IMR-90 (cell line): ENCODE measurements at regions not wholly inside any gene's neighbourhood (a gene's known extent, or its start where the extent isn't known, plus 50 kb on each side); places are given as distances from the start of the nearest gene placed in this dataset.

ENCODE experiments used
- POLR2A ChIP-seq: IDR thresholded peaks from 2 replicates; pipeline ENCODE4 v1.6.1; 2012; ENCODE audit warnings: mild to moderate bottlenecking, low read depth, low read length
- SMC3 ChIP-seq: fragments of 150-350 bp; IDR thresholded peaks from 2 replicates; pipeline ENCODE4 v1.6.1; 2016; ENCODE audit warnings: low read depth, mild to moderate bottlenecking, antibody characterized with exemption, low read length, moderate library complexity
- TF ChIP-seq, protein P1 (sequence below): conservative IDR thresholded peaks from 2 replicates; pipeline ENCODE4 v1.5.1; 2012; ENCODE audit warnings: mild to moderate bottlenecking, low read depth, low read length, improper control_type of control experiment

DNA sequence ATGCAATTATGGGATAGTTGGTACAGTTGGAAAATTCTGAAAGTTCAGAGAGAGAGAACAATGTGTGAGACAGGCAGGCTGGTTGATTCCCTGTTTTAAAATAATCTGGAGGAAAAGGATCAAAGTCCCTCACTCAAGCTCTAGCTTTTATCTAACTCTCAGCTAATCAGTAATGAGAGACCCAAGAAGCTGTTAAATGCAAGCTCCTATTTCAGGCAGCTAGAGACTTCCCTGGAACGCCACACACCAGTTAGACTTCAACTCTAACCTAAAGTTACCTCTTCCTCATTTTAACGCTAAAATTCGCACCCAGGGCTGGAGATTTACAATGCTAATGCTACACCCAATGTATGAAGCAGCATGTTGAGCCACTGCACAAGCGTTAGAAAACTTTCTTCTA is 243.1 kb downstream of the EN1 start:
- TF ChIP-seq POLR2A (no peak), SMC3 (no peak)
- TF ChIP-seq, protein P1, sequence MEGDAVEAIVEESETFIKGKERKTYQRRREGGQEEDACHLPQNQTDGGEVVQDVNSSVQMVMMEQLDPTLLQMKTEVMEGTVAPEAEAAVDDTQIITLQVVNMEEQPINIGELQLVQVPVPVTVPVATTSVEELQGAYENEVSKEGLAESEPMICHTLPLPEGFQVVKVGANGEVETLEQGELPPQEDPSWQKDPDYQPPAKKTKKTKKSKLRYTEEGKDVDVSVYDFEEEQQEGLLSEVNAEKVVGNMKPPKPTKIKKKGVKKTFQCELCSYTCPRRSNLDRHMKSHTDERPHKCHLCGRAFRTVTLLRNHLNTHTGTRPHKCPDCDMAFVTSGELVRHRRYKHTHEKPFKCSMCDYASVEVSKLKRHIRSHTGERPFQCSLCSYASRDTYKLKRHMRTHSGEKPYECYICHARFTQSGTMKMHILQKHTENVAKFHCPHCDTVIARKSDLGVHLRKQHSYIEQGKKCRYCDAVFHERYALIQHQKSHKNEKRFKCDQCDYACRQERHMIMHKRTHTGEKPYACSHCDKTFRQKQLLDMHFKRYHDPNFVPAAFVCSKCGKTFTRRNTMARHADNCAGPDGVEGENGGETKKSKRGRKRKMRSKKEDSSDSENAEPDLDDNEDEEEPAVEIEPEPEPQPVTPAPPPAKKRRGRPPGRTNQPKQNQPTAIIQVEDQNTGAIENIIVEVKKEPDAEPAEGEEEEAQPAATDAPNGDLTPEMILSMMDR, result no peak
